ENCODE measurements at regions not wholly inside any gene's neighbourhood (a gene's known extent, or its start where the extent isn't known, plus 50 kb on each side); places are given as distances from the start of the nearest gene placed in this dataset.

DNA sequence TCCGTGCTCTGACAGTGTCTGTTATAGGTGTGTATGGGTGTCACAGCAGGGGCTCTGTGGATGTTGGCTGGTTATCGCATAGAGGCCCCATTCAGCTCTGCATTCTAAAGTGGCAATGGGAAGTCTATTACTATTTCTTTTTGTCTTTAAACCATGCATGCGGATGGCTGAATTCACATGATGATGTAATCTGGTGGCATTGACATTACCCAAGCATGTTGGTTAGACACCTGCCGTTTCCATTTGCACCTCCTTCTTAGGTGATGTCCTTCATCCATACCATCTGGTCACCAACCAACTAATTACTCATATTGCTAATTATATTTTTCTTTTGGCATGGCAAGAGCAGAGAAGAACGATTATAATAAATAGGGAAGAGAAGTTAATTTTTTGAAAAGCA is 270.8 kb upstream of the RGS6 start:
- no peak for TF ChIP-seq EP300 (IDR thresholded peaks at IDR 0.05)
- TF ChIP-seq, protein P1, sequence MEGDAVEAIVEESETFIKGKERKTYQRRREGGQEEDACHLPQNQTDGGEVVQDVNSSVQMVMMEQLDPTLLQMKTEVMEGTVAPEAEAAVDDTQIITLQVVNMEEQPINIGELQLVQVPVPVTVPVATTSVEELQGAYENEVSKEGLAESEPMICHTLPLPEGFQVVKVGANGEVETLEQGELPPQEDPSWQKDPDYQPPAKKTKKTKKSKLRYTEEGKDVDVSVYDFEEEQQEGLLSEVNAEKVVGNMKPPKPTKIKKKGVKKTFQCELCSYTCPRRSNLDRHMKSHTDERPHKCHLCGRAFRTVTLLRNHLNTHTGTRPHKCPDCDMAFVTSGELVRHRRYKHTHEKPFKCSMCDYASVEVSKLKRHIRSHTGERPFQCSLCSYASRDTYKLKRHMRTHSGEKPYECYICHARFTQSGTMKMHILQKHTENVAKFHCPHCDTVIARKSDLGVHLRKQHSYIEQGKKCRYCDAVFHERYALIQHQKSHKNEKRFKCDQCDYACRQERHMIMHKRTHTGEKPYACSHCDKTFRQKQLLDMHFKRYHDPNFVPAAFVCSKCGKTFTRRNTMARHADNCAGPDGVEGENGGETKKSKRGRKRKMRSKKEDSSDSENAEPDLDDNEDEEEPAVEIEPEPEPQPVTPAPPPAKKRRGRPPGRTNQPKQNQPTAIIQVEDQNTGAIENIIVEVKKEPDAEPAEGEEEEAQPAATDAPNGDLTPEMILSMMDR (IDR thresholded peaks at IDR 0.05), result no peak
- TF ChIP-seq POLR2AphosphoS5 (IDR thresholded peaks at IDR 0.05), result no peak

Data from esophagus muscularis mucosa (tissue), 4 donors.